ENCODE measurements at regions not wholly inside any gene's neighbourhood (a gene's known extent, or its start where the extent isn't known, plus 50 kb on each side); places are given as distances from the start of the nearest gene placed in this dataset.

DNA sequence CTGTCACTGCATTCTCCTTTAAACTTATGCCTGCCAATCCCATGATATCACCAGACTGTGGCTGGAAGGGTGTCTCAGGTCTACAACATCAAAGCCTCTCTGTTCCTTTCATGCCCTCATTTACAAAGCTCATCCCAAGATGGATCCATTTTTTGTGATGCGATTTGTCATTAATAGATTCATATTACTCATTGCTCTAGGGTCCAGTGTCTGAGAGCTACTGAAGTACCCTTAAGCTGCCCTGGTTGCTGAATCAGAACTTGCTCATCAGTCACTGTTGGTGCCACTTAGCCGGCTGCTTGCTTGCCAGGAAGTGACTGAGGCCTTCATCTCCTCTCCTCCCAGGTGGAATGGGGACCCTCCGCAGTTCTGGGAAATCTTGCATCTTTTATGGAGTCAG lies 395.5 kb upstream of the BOD1L1 start:
- H3K36me3 ChIP-seq (ENCODE audit: control insufficient read depth, insufficient read depth, low read length), result no peaks in the 10 kb centered on the region
- H3K27ac ChIP-seq, result peak overlapping the region; percentile 98
- H3K9me3 ChIP-seq (ENCODE audit: control insufficient read depth, low read length), result peaks cover 3% of the 10 kb centered on the region
- H3K4me2 ChIP-seq (ENCODE audit: low read length), result peak overlapping the region; percentile 14
- H3K79me2 ChIP-seq, result no peaks in the 10 kb centered on the region
- H2AFZ ChIP-seq, result no peak overlapping the region
- H3K4me3 ChIP-seq (ENCODE audit: low read depth, low read length), result no peak overlapping the region
- H3K9ac ChIP-seq, result no peak overlapping the region
- TF ChIP-seq, protein P1, sequence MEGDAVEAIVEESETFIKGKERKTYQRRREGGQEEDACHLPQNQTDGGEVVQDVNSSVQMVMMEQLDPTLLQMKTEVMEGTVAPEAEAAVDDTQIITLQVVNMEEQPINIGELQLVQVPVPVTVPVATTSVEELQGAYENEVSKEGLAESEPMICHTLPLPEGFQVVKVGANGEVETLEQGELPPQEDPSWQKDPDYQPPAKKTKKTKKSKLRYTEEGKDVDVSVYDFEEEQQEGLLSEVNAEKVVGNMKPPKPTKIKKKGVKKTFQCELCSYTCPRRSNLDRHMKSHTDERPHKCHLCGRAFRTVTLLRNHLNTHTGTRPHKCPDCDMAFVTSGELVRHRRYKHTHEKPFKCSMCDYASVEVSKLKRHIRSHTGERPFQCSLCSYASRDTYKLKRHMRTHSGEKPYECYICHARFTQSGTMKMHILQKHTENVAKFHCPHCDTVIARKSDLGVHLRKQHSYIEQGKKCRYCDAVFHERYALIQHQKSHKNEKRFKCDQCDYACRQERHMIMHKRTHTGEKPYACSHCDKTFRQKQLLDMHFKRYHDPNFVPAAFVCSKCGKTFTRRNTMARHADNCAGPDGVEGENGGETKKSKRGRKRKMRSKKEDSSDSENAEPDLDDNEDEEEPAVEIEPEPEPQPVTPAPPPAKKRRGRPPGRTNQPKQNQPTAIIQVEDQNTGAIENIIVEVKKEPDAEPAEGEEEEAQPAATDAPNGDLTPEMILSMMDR (IDR thresholded peaks at IDR 0.05), result no peak
- H3K27me3 ChIP-seq (ENCODE audit: control insufficient read depth, insufficient read depth, low read length), result no peaks in the 10 kb centered on the region
- H3K4me1 ChIP-seq, result peaks cover 79% of the 10 kb centered on the region

DNA sequence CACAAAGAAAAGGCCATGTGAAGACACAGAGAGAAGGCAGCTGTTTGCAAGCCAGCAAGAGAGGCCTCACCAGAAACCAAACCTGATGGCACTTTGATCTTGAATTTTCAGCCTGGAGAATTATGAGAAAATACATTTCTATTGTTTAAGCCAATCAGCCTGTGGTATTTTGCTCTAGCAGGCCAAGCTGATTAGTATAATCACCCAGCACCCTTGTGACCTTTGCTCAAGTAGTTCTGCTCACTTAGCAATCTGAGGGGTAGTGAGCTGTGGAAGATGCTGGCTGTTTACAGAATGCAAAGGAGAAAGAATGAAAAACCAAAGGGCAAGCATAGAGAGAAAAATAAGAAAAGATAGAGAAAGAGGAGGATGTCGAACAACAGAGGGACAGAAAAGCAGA lies 396.4 kb upstream of the BOD1L1 start:
- no peak overlapping the region for H2AFZ ChIP-seq
- H3K4me2 ChIP-seq (ENCODE audit: low read length), result peak overlapping the region; percentile 30
- H3K27me3 ChIP-seq (ENCODE audit: control insufficient read depth, insufficient read depth, low read length), result no peaks in the 10 kb centered on the region
- TF ChIP-seq, protein P1 (IDR thresholded peaks at IDR 0.05), result no peak
- no peaks in the 10 kb centered on the region for H3K79me2 ChIP-seq
- H3K9ac ChIP-seq, result no peak overlapping the region
- H3K36me3 ChIP-seq (ENCODE audit: control insufficient read depth, insufficient read depth, low read length), result no peaks in the 10 kb centered on the region
- H3K9me3 ChIP-seq (ENCODE audit: control insufficient read depth, low read length), result no peaks in the 10 kb centered on the region
- peaks cover 75% of the 10 kb centered on the region for H3K4me1 ChIP-seq
- H3K27ac ChIP-seq, result peak overlapping the region; percentile 98
- H3K4me3 ChIP-seq (ENCODE audit: low read depth, low read length), result no peak overlapping the region

DNA sequence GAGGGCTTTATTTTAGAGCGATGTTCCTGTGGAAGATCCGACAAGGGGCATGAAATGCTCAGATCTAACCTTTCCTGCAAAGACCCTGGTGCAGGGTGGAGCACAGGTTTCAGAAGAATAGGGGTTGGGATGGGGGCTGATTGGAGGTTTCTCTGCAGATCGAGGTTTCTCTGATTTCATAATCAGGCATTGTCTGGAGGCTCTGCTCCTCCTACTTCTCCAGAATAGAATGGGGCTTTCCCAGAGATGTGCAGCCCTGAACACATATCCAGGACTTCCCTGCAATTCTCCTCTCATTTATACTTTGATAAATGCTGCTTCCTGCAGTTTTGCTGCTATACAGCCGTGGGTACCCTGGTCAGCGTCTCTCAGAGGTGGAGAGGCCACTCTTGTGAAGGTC lies 397.6 kb upstream of the BOD1L1 start:
- H3K9ac ChIP-seq, result no peak overlapping the region

DNA sequence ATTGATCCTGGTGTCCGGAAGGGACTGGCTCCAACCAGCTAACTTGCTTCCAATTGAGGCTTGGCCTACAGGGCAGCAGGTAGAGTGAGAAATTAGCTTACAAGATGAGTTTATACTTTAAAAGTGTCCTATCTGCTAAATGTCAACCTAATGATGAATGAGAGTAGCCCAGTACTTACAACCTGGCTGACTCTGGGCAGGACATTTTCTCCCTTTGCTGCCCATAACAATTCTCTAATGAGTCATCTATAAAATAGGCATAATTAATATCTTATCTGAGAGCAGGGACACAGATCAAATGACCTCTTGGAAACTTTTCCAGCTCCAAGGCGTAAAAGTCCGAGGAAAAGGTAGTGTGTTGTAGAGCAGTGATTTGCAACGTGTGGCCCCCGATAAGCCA lies 398.4 kb upstream of the BOD1L1 start:
- Histone ChIP-seq H2AFZ (no peak overlapping the region), H3K27me3 (ENCODE audit: control insufficient read depth, insufficient read depth, low read length) (no peaks in the 10 kb centered on the region), H3K9me3 (ENCODE audit: control insufficient read depth, low read length) (no peaks in the 10 kb centered on the region), H3K9ac (no peak overlapping the region), H3K4me3 (ENCODE audit: low read depth, low read length) (no peak overlapping the region), H3K36me3 (ENCODE audit: control insufficient read depth, insufficient read depth, low read length) (no peaks in the 10 kb centered on the region), H3K79me2 (no peaks in the 10 kb centered on the region), H3K4me1 (peaks cover 76% of the 10 kb centered on the region), H3K27ac (peak overlapping the region; percentile 98), H3K4me2 (ENCODE audit: low read length) (no peak overlapping the region)
- TF ChIP-seq, protein P1 (IDR thresholded peaks at IDR 0.05), result no peak

More for the DNA sequence above, 397.6 kb upstream of the BOD1L1 start:
- TF ChIP-seq, protein P1 (IDR thresholded peaks at IDR 0.05), result no peak
- no peaks in the 10 kb centered on the region for H3K9me3 ChIP-seq (ENCODE audit: control insufficient read depth, low read length)
- peaks cover 79% of the 10 kb centered on the region for H3K4me1 ChIP-seq
- no peak overlapping the region for H2AFZ ChIP-seq
- H3K4me2 ChIP-seq (ENCODE audit: low read length), result no peak overlapping the region
- no peak overlapping the region for H3K4me3 ChIP-seq (ENCODE audit: low read depth, low read length)
- no peaks in the 10 kb centered on the region for H3K79me2 ChIP-seq
- no peaks in the 10 kb centered on the region for H3K36me3 ChIP-seq (ENCODE audit: control insufficient read depth, insufficient read depth, low read length)
- no peaks in the 10 kb centered on the region for H3K27me3 ChIP-seq (ENCODE audit: control insufficient read depth, insufficient read depth, low read length)
- peak overlapping the region; percentile 98 for H3K27ac ChIP-seq

DNA sequence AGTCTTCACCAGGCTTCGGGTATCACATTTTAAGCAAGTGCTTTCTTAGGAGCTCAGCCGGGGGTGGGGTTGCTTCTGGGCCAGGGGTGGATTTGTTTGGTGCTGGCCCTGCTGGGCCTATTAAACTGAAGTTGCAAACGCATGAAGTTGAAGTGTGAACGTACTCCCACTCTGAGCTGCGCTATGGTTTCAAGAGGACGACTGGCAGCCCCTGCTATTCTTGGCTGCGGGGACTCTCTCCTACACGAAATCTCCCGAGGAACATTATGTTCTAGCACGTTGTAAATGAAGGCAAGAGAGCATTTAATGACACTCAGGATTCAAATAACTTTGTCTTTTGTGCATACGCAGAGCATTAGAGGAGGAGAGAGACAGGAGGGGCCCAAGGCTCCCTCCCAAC lies 401.3 kb upstream of the BOD1L1 start:
- TF ChIP-seq, protein P1 (IDR thresholded peaks at IDR 0.05), result no peak
- H3K9ac ChIP-seq, result no peak overlapping the region
- no peaks in the 10 kb centered on the region for H3K36me3 ChIP-seq (ENCODE audit: control insufficient read depth, insufficient read depth, low read length)
- H3K4me1 ChIP-seq, result peaks cover 53% of the 10 kb centered on the region
- H2AFZ ChIP-seq, result peak overlapping the region; percentile 19
- H3K4me2 ChIP-seq (ENCODE audit: low read length), result no peak overlapping the region
- H3K27ac ChIP-seq, result peak overlapping the region; percentile 98
- no peaks in the 10 kb centered on the region for H3K27me3 ChIP-seq (ENCODE audit: control insufficient read depth, insufficient read depth, low read length)
- H3K9me3 ChIP-seq (ENCODE audit: control insufficient read depth, low read length), result no peaks in the 10 kb centered on the region
- no peaks in the 10 kb centered on the region for H3K79me2 ChIP-seq
- H3K4me3 ChIP-seq (ENCODE audit: low read depth, low read length), result no peak overlapping the region
